Right atrium auricular region (tissue), 2 donors: ENCODE measurements at regions not wholly inside any gene's neighbourhood (a gene's known extent, or its start where the extent isn't known, plus 50 kb on each side); places are given as distances from the start of the nearest gene placed in this dataset.

Experiments used
- DNase-seq: peaks from one replicate; pipeline ENCODE4 v3.0.0-alpha.2; 2019; ENCODE audit warnings: low spot score
- H3K27ac ChIP-seq, 2 donors: fragments of 200-600 bp; sonication (generic); 1 replicate in 1 of 2; 2 replicates in 1 of 2; pipeline ENCODE4 v1.5.1; 2016 to 2019
- H3K27me3 ChIP-seq, 2 donors: fragments of 200-600 bp; sonication (generic); one replicate each; pipeline versions ENCODE4 v1.5.1 to v1.6.0; 2017 to 2019
- H3K36me3 ChIP-seq: fragments of 200-600 bp; sonication (generic); one replicate; pipeline ENCODE4 v1.5.1; 2016
- H3K4me1 ChIP-seq, 2 donors: fragments of 200-600 bp; sonication (generic); one replicate each; pipeline versions ENCODE4 v1.5.1 to v1.6.0; 2017 to 2019
- H3K4me3 ChIP-seq, 2 donors: fragments of 200-600 bp; sonication (generic); 1 replicate in 1 of 2; 2 replicates in 1 of 2; pipeline ENCODE4 v1.5.1; 2017 to 2019; ENCODE audit warnings: mild to moderate bottlenecking in 1 of 2, moderate library complexity in 1 of 2
- H3K9me3 ChIP-seq, 2 donors: fragments of 200-600 bp; sonication (generic); one replicate each; pipeline ENCODE4 v1.5.1; 2019
- CTCF ChIP-seq, 2 donors: fragments of 200-600 bp; sonication (generic); IDR thresholded peaks; one replicate each; pipeline ENCODE4 v1.5.1; 2019; ENCODE audit warnings: antibody characterized with exemption in 2 of 2

GRCh38 chr4:175253184-175253902, 335.2 kb downstream of the ADAM29 start:
- no peak for TF ChIP-seq CTCF (IDR thresholded peaks at IDR 0.05)
- no peaks in the 10 kb centered on the region for H3K9me3 ChIP-seq

GRCh38 chr4:175263537-175263936, 345.4 kb downstream of the ADAM29 start:
- H3K4me1 ChIP-seq, result no peaks in the 10 kb centered on the region
- DNase-seq, result no peak
- no peaks in the 10 kb centered on the region for H3K9me3 ChIP-seq
- no peaks in the 10 kb centered on the region for H3K36me3 ChIP-seq
- no peak for TF ChIP-seq CTCF (IDR thresholded peaks at IDR 0.05)
- no peak overlapping the region for H3K4me3 ChIP-seq
- H3K27me3 ChIP-seq, result no peaks in the 10 kb centered on the region
- no peak overlapping the region for H3K27ac ChIP-seq

More at GRCh38 chr4:175253184-175253902, 335.2 kb downstream of the ADAM29 start:
- no peaks in the 10 kb centered on the region for H3K4me1 ChIP-seq
- no peak for DNase-seq
- no peaks in the 10 kb centered on the region for H3K27me3 ChIP-seq
- no peak overlapping the region for H3K27ac ChIP-seq
- no peak overlapping the region for H3K4me3 ChIP-seq
- H3K36me3 ChIP-seq, result no peaks in the 10 kb centered on the region

- H3K4me3 ChIP-seq, result no peak overlapping the region
- H3K36me3 ChIP-seq, result no peaks in the 10 kb centered on the region
- DNase-seq, result no peak
- H3K9me3 ChIP-seq, result no peaks in the 10 kb centered on the region
- TF ChIP-seq CTCF (IDR thresholded peaks at IDR 0.05), result no peak
- no peaks in the 10 kb centered on the region for H3K4me1 ChIP-seq
- no peak overlapping the region for H3K27ac ChIP-seq
- H3K27me3 ChIP-seq, result no peaks in the 10 kb centered on the region
Observed at GRCh38 chr4:175271010-175271630, 353.0 kb downstream of the ADAM29 start.

- no peaks in the 10 kb centered on the region for H3K36me3 ChIP-seq
- no peaks in the 10 kb centered on the region for H3K9me3 ChIP-seq
- no peaks in the 10 kb centered on the region for H3K27me3 ChIP-seq
- no peak overlapping the region for H3K27ac ChIP-seq
- DNase-seq, result no peak
- TF ChIP-seq CTCF (IDR thresholded peaks at IDR 0.05), result no peak
- no peaks in the 10 kb centered on the region for H3K4me1 ChIP-seq
- H3K4me3 ChIP-seq, result no peak overlapping the region
Observed at GRCh38 chr4:175273995-175274753, 356.0 kb downstream of the ADAM29 start.

GRCh38 chr4:175277816-175278215, 359.7 kb downstream of the ADAM29 start:
- no peak for TF ChIP-seq CTCF (IDR thresholded peaks at IDR 0.05)
- no peak overlapping the region for H3K4me3 ChIP-seq
- H3K27me3 ChIP-seq, result no peaks in the 10 kb centered on the region

More at GRCh38 chr4:175277816-175278215, 359.7 kb downstream of the ADAM29 start:
- no peaks in the 10 kb centered on the region for H3K9me3 ChIP-seq
- no peaks in the 10 kb centered on the region for H3K36me3 ChIP-seq
- no peak overlapping the region for H3K27ac ChIP-seq
- DNase-seq, result no peak
- H3K4me1 ChIP-seq, result no peaks in the 10 kb centered on the region
